A549 (cell line): ENCODE measurements at regions not wholly inside any gene's neighbourhood (a gene's known extent, or its start where the extent isn't known, plus 50 kb on each side); places are given as distances from the start of the nearest gene placed in this dataset.
"Not testable (repeated sequence)": the region's sequence is repeated elsewhere in the genome, so short reads cannot be mapped to it uniquely, and the experiment has no call there.

Experiments used
- CEBPB ChIP-seq, 2 experiments: fragments of >200 bp in 1 of 2; sonication (Bioruptor Twin) in 1 of 2; formaldehyde crosslinking in 1 of 2; IDR thresholded peaks; 2 replicates each; pipeline ENCODE4 v1.6.1; 2012 to 2016
- POLR2A ChIP-seq: IDR thresholded peaks from 2 replicates; pipeline ENCODE4 v1.6.1; 2012; ENCODE audit warnings: mild to moderate bottlenecking, low read length
- TF ChIP-seq, protein P1 (sequence below): fragments of 200-600 bp; sonication (generic); IDR thresholded peaks from 2 replicates; pipeline ENCODE4 v1.6.1; 2016; ENCODE audit warnings: antibody characterized with exemption, mild to moderate bottlenecking, moderate library complexity
- TF ChIP-seq, protein P2 (sequence below): fragments of >200 bp; sonication (Bioruptor Twin); formaldehyde crosslinking; IDR thresholded peaks from 3 replicates; pipeline ENCODE4 v1.5.1; 2016

GRCh38 chr13:54132127-54132526 is 1103.5 kb downstream of the OLFM4 start:
- TF ChIP-seq, protein P1, sequence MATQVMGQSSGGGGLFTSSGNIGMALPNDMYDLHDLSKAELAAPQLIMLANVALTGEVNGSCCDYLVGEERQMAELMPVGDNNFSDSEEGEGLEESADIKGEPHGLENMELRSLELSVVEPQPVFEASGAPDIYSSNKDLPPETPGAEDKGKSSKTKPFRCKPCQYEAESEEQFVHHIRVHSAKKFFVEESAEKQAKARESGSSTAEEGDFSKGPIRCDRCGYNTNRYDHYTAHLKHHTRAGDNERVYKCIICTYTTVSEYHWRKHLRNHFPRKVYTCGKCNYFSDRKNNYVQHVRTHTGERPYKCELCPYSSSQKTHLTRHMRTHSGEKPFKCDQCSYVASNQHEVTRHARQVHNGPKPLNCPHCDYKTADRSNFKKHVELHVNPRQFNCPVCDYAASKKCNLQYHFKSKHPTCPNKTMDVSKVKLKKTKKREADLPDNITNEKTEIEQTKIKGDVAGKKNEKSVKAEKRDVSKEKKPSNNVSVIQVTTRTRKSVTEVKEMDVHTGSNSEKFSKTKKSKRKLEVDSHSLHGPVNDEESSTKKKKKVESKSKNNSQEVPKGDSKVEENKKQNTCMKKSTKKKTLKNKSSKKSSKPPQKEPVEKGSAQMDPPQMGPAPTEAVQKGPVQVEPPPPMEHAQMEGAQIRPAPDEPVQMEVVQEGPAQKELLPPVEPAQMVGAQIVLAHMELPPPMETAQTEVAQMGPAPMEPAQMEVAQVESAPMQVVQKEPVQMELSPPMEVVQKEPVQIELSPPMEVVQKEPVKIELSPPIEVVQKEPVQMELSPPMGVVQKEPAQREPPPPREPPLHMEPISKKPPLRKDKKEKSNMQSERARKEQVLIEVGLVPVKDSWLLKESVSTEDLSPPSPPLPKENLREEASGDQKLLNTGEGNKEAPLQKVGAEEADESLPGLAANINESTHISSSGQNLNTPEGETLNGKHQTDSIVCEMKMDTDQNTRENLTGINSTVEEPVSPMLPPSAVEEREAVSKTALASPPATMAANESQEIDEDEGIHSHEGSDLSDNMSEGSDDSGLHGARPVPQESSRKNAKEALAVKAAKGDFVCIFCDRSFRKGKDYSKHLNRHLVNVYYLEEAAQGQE: not testable (repeated sequence)
- TF ChIP-seq, protein P2, sequence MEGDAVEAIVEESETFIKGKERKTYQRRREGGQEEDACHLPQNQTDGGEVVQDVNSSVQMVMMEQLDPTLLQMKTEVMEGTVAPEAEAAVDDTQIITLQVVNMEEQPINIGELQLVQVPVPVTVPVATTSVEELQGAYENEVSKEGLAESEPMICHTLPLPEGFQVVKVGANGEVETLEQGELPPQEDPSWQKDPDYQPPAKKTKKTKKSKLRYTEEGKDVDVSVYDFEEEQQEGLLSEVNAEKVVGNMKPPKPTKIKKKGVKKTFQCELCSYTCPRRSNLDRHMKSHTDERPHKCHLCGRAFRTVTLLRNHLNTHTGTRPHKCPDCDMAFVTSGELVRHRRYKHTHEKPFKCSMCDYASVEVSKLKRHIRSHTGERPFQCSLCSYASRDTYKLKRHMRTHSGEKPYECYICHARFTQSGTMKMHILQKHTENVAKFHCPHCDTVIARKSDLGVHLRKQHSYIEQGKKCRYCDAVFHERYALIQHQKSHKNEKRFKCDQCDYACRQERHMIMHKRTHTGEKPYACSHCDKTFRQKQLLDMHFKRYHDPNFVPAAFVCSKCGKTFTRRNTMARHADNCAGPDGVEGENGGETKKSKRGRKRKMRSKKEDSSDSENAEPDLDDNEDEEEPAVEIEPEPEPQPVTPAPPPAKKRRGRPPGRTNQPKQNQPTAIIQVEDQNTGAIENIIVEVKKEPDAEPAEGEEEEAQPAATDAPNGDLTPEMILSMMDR: not testable (repeated sequence)
- TF ChIP-seq POLR2A; CEBPB (IDR thresholded peaks at IDR 0.05): not testable (repeated sequence)
